ENCODE measurements at regions not wholly inside any gene's neighbourhood (a gene's known extent, or its start where the extent isn't known, plus 50 kb on each side); places are given as distances from the start of the nearest gene placed in this dataset.

- DNase-seq (no peak), FAIRE-seq (no peak)
- Histone ChIP-seq H3K27me3 (ENCODE audit: control insufficient read depth in 3 of 3, insufficient read depth in 3 of 3, low read length in 3 of 3) (no peaks in the 10 kb centered on the region), H3K27ac (ENCODE audit: low read depth in 1 of 3, low read length in 2 of 3) (no peak overlapping the region), H3K4me1 (ENCODE audit: control insufficient read depth in 3 of 3, insufficient read depth in 2 of 3, low read depth in 1 of 3, low read length in 2 of 3) (no peaks in the 10 kb centered on the region), H3K9me3 (ENCODE audit: control insufficient read depth in 2 of 2, insufficient read depth in 1 of 2, low read depth in 1 of 2, low read length in 1 of 2) (peaks cover 0 to 19% of the 10 kb centered on the region in 2 donors), H3K36me3 (ENCODE audit: control insufficient read depth in 3 of 3, insufficient read depth in 2 of 3, low read depth in 1 of 3, low read length in 3 of 3) (no peaks in the 10 kb centered on the region), H3K4me3 (ENCODE audit: low read depth in 1 of 3, low read length in 3 of 3) (no peak overlapping the region)
- WGBS, 3 donors, result 60 to 77% (median 71%) methylated on average over 3 of the region's 3 CpGs
Measured at GRCh38 chr2:122391726-122392125, 636.3 kb downstream of the TSN start.

- Histone ChIP-seq H3K4me1 (ENCODE audit: control insufficient read depth in 3 of 3, insufficient read depth in 2 of 3, low read depth in 1 of 3, low read length in 2 of 3) (no peaks in the 10 kb centered on the region), H3K36me3 (ENCODE audit: control insufficient read depth in 3 of 3, insufficient read depth in 2 of 3, low read depth in 1 of 3, low read length in 3 of 3) (no peaks in the 10 kb centered on the region), H3K27me3 (ENCODE audit: control insufficient read depth in 3 of 3, insufficient read depth in 3 of 3, low read length in 3 of 3) (no peaks in the 10 kb centered on the region), H3K4me3 (ENCODE audit: low read depth in 1 of 3, low read length in 3 of 3) (no peak overlapping the region), H3K27ac (ENCODE audit: low read depth in 1 of 3, low read length in 2 of 3) (no peak overlapping the region), H3K9me3 (ENCODE audit: control insufficient read depth in 2 of 2, insufficient read depth in 1 of 2, low read depth in 1 of 2, low read length in 1 of 2) (no peaks in the 10 kb centered on the region)
- no peak for FAIRE-seq
- WGBS, 3 donors, result 83 to 93% (median 90%) methylated on average over 6 of the region's 6 CpGs
- DNase-seq, result no peak
Measured at GRCh38 chr2:122395687-122396086, 640.2 kb downstream of the TSN start.

GRCh38 chr2:122411231-122411630 lies 655.8 kb downstream of the TSN start:
- Histone ChIP-seq H3K36me3 (ENCODE audit: control insufficient read depth in 3 of 3, insufficient read depth in 2 of 3, low read depth in 1 of 3, low read length in 3 of 3) (no peaks in the 10 kb centered on the region), H3K9me3 (ENCODE audit: control insufficient read depth in 2 of 2, insufficient read depth in 1 of 2, low read depth in 1 of 2, low read length in 1 of 2) (peaks cover 0 to 4% of the 10 kb centered on the region in 2 donors), H3K27ac (ENCODE audit: low read depth in 1 of 3, low read length in 2 of 3) (no peak overlapping the region), H3K4me1 (ENCODE audit: control insufficient read depth in 3 of 3, insufficient read depth in 2 of 3, low read depth in 1 of 3, low read length in 2 of 3) (peaks cover 0 to 5% (median 0%) of the 10 kb centered on the region in 3 donors), H3K4me3 (ENCODE audit: low read depth in 1 of 3, low read length in 3 of 3) (no peak overlapping the region), H3K27me3 (ENCODE audit: control insufficient read depth in 3 of 3, insufficient read depth in 3 of 3, low read length in 3 of 3) (no peaks in the 10 kb centered on the region)
- 62 to 69% (median 63%) methylated on average over 5 of the region's 5 CpGs for WGBS, 3 donors
- FAIRE-seq (no peak), DNase-seq (no peak)

- 66 to 73% (median 72%) methylated on average over 6 of the region's 6 CpGs for WGBS, 3 donors
- DNase-seq, result no peak
Measured at GRCh38 chr2:122412360-122412759, 656.9 kb downstream of the TSN start.

GRCh38 chr2:122414902-122415301 lies 659.5 kb downstream of the TSN start:
- FAIRE-seq (no peak), DNase-seq (peak in 1 of 2 donors; percentile 4)
- peaks cover 0 to 4% of the 10 kb centered on the region in 2 donors for H3K9me3 ChIP-seq (ENCODE audit: control insufficient read depth in 2 of 2, insufficient read depth in 1 of 2, low read depth in 1 of 2, low read length in 1 of 2)
- H3K36me3 ChIP-seq (ENCODE audit: control insufficient read depth in 3 of 3, insufficient read depth in 2 of 3, low read depth in 1 of 3, low read length in 3 of 3), result no peaks in the 10 kb centered on the region
- H3K4me3 ChIP-seq (ENCODE audit: low read depth in 1 of 3, low read length in 3 of 3), result no peak overlapping the region
- H3K27ac ChIP-seq (ENCODE audit: low read depth in 1 of 3, low read length in 2 of 3), result no peak overlapping the region
- no peaks in the 10 kb centered on the region for H3K4me1 ChIP-seq (ENCODE audit: control insufficient read depth in 3 of 3, insufficient read depth in 2 of 3, low read depth in 1 of 3, low read length in 2 of 3)
- WGBS, 3 donors, result 4 to 32% (median 23%) methylated on average over 4 of the region's 4 CpGs
- no peaks in the 10 kb centered on the region for H3K27me3 ChIP-seq (ENCODE audit: control insufficient read depth in 3 of 3, insufficient read depth in 3 of 3, low read length in 3 of 3)

More at GRCh38 chr2:122412360-122412759, 656.9 kb downstream of the TSN start:
- Histone ChIP-seq H3K36me3 (ENCODE audit: control insufficient read depth in 3 of 3, insufficient read depth in 2 of 3, low read depth in 1 of 3, low read length in 3 of 3) (no peaks in the 10 kb centered on the region), H3K27me3 (ENCODE audit: control insufficient read depth in 3 of 3, insufficient read depth in 3 of 3, low read length in 3 of 3) (no peaks in the 10 kb centered on the region), H3K4me1 (ENCODE audit: control insufficient read depth in 3 of 3, insufficient read depth in 2 of 3, low read depth in 1 of 3, low read length in 2 of 3) (peaks cover 0 to 5% (median 0%) of the 10 kb centered on the region in 3 donors), H3K27ac (ENCODE audit: low read depth in 1 of 3, low read length in 2 of 3) (no peak overlapping the region), H3K9me3 (ENCODE audit: control insufficient read depth in 2 of 2, insufficient read depth in 1 of 2, low read depth in 1 of 2, low read length in 1 of 2) (peaks cover 0 to 4% of the 10 kb centered on the region in 2 donors), H3K4me3 (ENCODE audit: low read depth in 1 of 3, low read length in 3 of 3) (no peak overlapping the region)
- no peak for FAIRE-seq

- Histone ChIP-seq H3K36me3 (ENCODE audit: control insufficient read depth in 3 of 3, insufficient read depth in 2 of 3, low read depth in 1 of 3, low read length in 3 of 3) (no peaks in the 10 kb centered on the region), H3K4me3 (ENCODE audit: low read depth in 1 of 3, low read length in 3 of 3) (no peak overlapping the region), H3K9me3 (ENCODE audit: control insufficient read depth in 2 of 2, insufficient read depth in 1 of 2, low read depth in 1 of 2, low read length in 1 of 2) (no peaks in the 10 kb centered on the region), H3K4me1 (ENCODE audit: control insufficient read depth in 3 of 3, insufficient read depth in 2 of 3, low read depth in 1 of 3, low read length in 2 of 3) (no peaks in the 10 kb centered on the region), H3K27ac (ENCODE audit: low read depth in 1 of 3, low read length in 2 of 3) (no peak overlapping the region), H3K27me3 (ENCODE audit: control insufficient read depth in 3 of 3, insufficient read depth in 3 of 3, low read length in 3 of 3) (no peaks in the 10 kb centered on the region)
- 84 to 97% (median 88%) methylated on average over 1 of the region's 1 CpG for WGBS, 3 donors
- FAIRE-seq, result no peak
- DNase-seq, result no peak
Measured at GRCh38 chr2:122417114-122417513, 661.7 kb downstream of the TSN start.

GRCh38 chr2:122421775-122422174 lies 666.3 kb downstream of the TSN start:
- no peak for FAIRE-seq
- H3K9me3 ChIP-seq (ENCODE audit: control insufficient read depth in 2 of 2, insufficient read depth in 1 of 2, low read depth in 1 of 2, low read length in 1 of 2), result no peaks in the 10 kb centered on the region
- peak in 1 of 2 donors; percentile 4 for DNase-seq
- no peak overlapping the region for H3K27ac ChIP-seq (ENCODE audit: low read depth in 1 of 3, low read length in 2 of 3)
- H3K4me3 ChIP-seq (ENCODE audit: low read depth in 1 of 3, low read length in 3 of 3), result no peak overlapping the region
- H3K27me3 ChIP-seq (ENCODE audit: control insufficient read depth in 3 of 3, insufficient read depth in 3 of 3, low read length in 3 of 3), result no peaks in the 10 kb centered on the region
- H3K4me1 ChIP-seq (ENCODE audit: control insufficient read depth in 3 of 3, insufficient read depth in 2 of 3, low read depth in 1 of 3, low read length in 2 of 3), result no peaks in the 10 kb centered on the region
- no peaks in the 10 kb centered on the region for H3K36me3 ChIP-seq (ENCODE audit: control insufficient read depth in 3 of 3, insufficient read depth in 2 of 3, low read depth in 1 of 3, low read length in 3 of 3)

- no peak for FAIRE-seq
- no peaks in the 10 kb centered on the region for H3K4me1 ChIP-seq (ENCODE audit: control insufficient read depth in 3 of 3, insufficient read depth in 2 of 3, low read depth in 1 of 3, low read length in 2 of 3)
Measured at GRCh38 chr2:122422384-122422991, 667.0 kb downstream of the TSN start.

GRCh38 chr2:122423934-122424333 lies 668.5 kb downstream of the TSN start:
- Histone ChIP-seq H3K4me3 (ENCODE audit: low read depth in 1 of 3, low read length in 3 of 3) (no peak overlapping the region), H3K36me3 (ENCODE audit: control insufficient read depth in 3 of 3, insufficient read depth in 2 of 3, low read depth in 1 of 3, low read length in 3 of 3) (no peaks in the 10 kb centered on the region), H3K27me3 (ENCODE audit: control insufficient read depth in 3 of 3, insufficient read depth in 3 of 3, low read length in 3 of 3) (no peaks in the 10 kb centered on the region), H3K27ac (ENCODE audit: low read depth in 1 of 3, low read length in 2 of 3) (no peak overlapping the region), H3K9me3 (ENCODE audit: control insufficient read depth in 2 of 2, insufficient read depth in 1 of 2, low read depth in 1 of 2, low read length in 1 of 2) (no peaks in the 10 kb centered on the region), H3K4me1 (ENCODE audit: control insufficient read depth in 3 of 3, insufficient read depth in 2 of 3, low read depth in 1 of 3, low read length in 2 of 3) (no peaks in the 10 kb centered on the region)
- no peak for FAIRE-seq
- DNase-seq, result peak in 1 of 2 donors; percentile 8
- 56 to 74% (median 59%) methylated on average over 4 of the region's 4 CpGs for WGBS, 3 donors

More at GRCh38 chr2:122422384-122422991, 667.0 kb downstream of the TSN start:
- H3K36me3 ChIP-seq (ENCODE audit: control insufficient read depth in 3 of 3, insufficient read depth in 2 of 3, low read depth in 1 of 3, low read length in 3 of 3), result no peaks in the 10 kb centered on the region
- no peaks in the 10 kb centered on the region for H3K27me3 ChIP-seq (ENCODE audit: control insufficient read depth in 3 of 3, insufficient read depth in 3 of 3, low read length in 3 of 3)
- no peaks in the 10 kb centered on the region for H3K9me3 ChIP-seq (ENCODE audit: control insufficient read depth in 2 of 2, insufficient read depth in 1 of 2, low read depth in 1 of 2, low read length in 1 of 2)
- no peak for DNase-seq
- 69 to 77% (median 72%) methylated on average over 7 of the region's 7 CpGs for WGBS, 3 donors
- H3K27ac ChIP-seq (ENCODE audit: low read depth in 1 of 3, low read length in 2 of 3), result no peak overlapping the region
- H3K4me3 ChIP-seq (ENCODE audit: low read depth in 1 of 3, low read length in 3 of 3), result no peak overlapping the region
